GM10847 (cell line): ENCODE measurements at regions not wholly inside any gene's neighbourhood (a gene's known extent, or its start where the extent isn't known, plus 50 kb on each side); places are given as distances from the start of the nearest gene placed in this dataset.

Source experiments
- POLR2A ChIP-seq: IDR thresholded peaks from 2 replicates; pipeline ENCODE4 v1.6.1; 2011; ENCODE audit not compliant: insufficient read length; ENCODE audit errors: extremely low read depth

GRCh38 chr1:38787041-38787440 is 72.5 kb downstream of the RRAGC start:
- TF ChIP-seq POLR2A, result no peak

GRCh38 chr1:38786040-38786436 is 73.5 kb downstream of the RRAGC start:
- no peak for TF ChIP-seq POLR2A

- TF ChIP-seq POLR2A, result no peak
Measured at GRCh38 chr1:38785285-38786039, 74.1 kb downstream of the RRAGC start.

GRCh38 chr1:38784452-38785284 is 74.9 kb downstream of the RRAGC start:
- no peak for TF ChIP-seq POLR2A

GRCh38 chr1:38783640-38784229 is 75.8 kb downstream of the RRAGC start:
- no peak for TF ChIP-seq POLR2A

GRCh38 chr1:38781872-38782617 is 77.5 kb downstream of the RRAGC start:
- no peak for TF ChIP-seq POLR2A

GRCh38 chr1:38780133-38780532 is 79.4 kb downstream of the RRAGC start:
- no peak for TF ChIP-seq POLR2A

- TF ChIP-seq POLR2A, result no peak
Measured at GRCh38 chr1:38779491-38779890, 80.1 kb downstream of the RRAGC start.

- TF ChIP-seq POLR2A, result no peak
Measured at GRCh38 chr1:38778521-38778920, 81.1 kb downstream of the RRAGC start.

- no peak for TF ChIP-seq POLR2A
Measured at GRCh38 chr1:38778051-38778450, 81.5 kb downstream of the RRAGC start.

GRCh38 chr1:38777464-38777957 is 82.1 kb downstream of the RRAGC start:
- no peak for TF ChIP-seq POLR2A

GRCh38 chr1:38776466-38777065 is 83.0 kb downstream of the RRAGC start:
- no peak for TF ChIP-seq POLR2A

GRCh38 chr1:38775175-38775845 is 84.3 kb downstream of the RRAGC start:
- no peak for TF ChIP-seq POLR2A

GRCh38 chr1:38773483-38773882 is 86.1 kb downstream of the RRAGC start:
- TF ChIP-seq POLR2A, result no peak

GRCh38 chr1:38772953-38773352 is 86.6 kb downstream of the RRAGC start:
- no peak for TF ChIP-seq POLR2A

- no peak for TF ChIP-seq POLR2A
Measured at GRCh38 chr1:38772026-38772425, 87.5 kb downstream of the RRAGC start.
